HAP-1 (cell line): ENCODE measurements at regions not wholly inside any gene's neighbourhood (a gene's known extent, or its start where the extent isn't known, plus 50 kb on each side); places are given as distances from the start of the nearest gene placed in this dataset.

Experiments used
- DNase-seq, 2 experiments: peaks; one replicate each; pipeline ENCODE4 v3.0.0-alpha.2; 2016 to 2020; ENCODE audit warnings: low spot score in 2 of 2
- H3K27me3 ChIP-seq: fragments of 250-450 bp; sonication (Bioruptor Pico); 2 replicates; pipeline ENCODE4 v1.5.1; 2020; ENCODE audit warnings: low read depth, mild to moderate bottlenecking, moderate library complexity
- H3K36me3 ChIP-seq: fragments of 250-450 bp; sonication (Bioruptor Pico); replicated peaks from 2 replicates; pipeline ENCODE4 v1.5.1; 2020; ENCODE audit warnings: mild to moderate bottlenecking
- H3K4me1 ChIP-seq: fragments of 250-450 bp; sonication (Bioruptor Pico); 2 replicates; pipeline ENCODE4 v1.5.1; 2020; ENCODE audit warnings: mild to moderate bottlenecking
- H3K4me3 ChIP-seq: fragments of 250-450 bp; sonication (Bioruptor Pico); 2 replicates; pipeline ENCODE4 v1.5.1; 2020; ENCODE audit warnings: mild to moderate bottlenecking, moderate library complexity
- H3K9me3 ChIP-seq: fragments of 250-450 bp; sonication (Bioruptor Pico); 2 replicates; pipeline ENCODE4 v1.5.1; 2020; ENCODE audit warnings: mild to moderate bottlenecking, moderate library complexity
- in situ Hi-C: fragments of 300-500 bp; cut with MboI; formaldehyde crosslinking; loops from 3 replicates; pipeline ENCODE4 v1.14.3; 2020; ENCODE audit warnings: low sequenced_read_pairs, inconsistent platforms, mixed read lengths

GRCh38 chr10:94075506-94075905, 81.8 kb downstream of the PLCE1 start:
- no peaks in the 10 kb centered on the region for H3K4me1 ChIP-seq
- in situ Hi-C loops: no loop called here
- H3K27me3 ChIP-seq: no peaks in the 10 kb centered on the region
- H3K9me3 ChIP-seq: no peaks in the 10 kb centered on the region
- H3K4me3 ChIP-seq: no peak overlapping the region
- no peak for DNase-seq
- H3K36me3 ChIP-seq: no peaks in the 10 kb centered on the region

GRCh38 chr10:94076325-94076841, 82.7 kb downstream of the PLCE1 start:
- DNase-seq: no peak
- H3K4me3 ChIP-seq: no peak overlapping the region
- in situ Hi-C loops: no loop called here
- no peaks in the 10 kb centered on the region for H3K9me3 ChIP-seq
- no peaks in the 10 kb centered on the region for H3K36me3 ChIP-seq
- H3K27me3 ChIP-seq: no peaks in the 10 kb centered on the region
- H3K4me1 ChIP-seq: no peaks in the 10 kb centered on the region

GRCh38 chr10:94077042-94077441, 83.3 kb downstream of the PLCE1 start:
- no peak overlapping the region for H3K4me3 ChIP-seq
- in situ Hi-C loops: no loop called here

GRCh38 chr10:94080108-94080507, 86.4 kb downstream of the PLCE1 start:
- DNase-seq: no peak
- Histone ChIP-seq H3K4me3 (no peak overlapping the region), H3K27me3 (no peaks in the 10 kb centered on the region), H3K36me3 (no peaks in the 10 kb centered on the region), H3K9me3 (no peaks in the 10 kb centered on the region), H3K4me1 (no peaks in the 10 kb centered on the region)
- in situ Hi-C loops: no loop called here

More at GRCh38 chr10:94077042-94077441, 83.3 kb downstream of the PLCE1 start:
- Histone ChIP-seq H3K4me1 (no peaks in the 10 kb centered on the region), H3K27me3 (no peaks in the 10 kb centered on the region), H3K9me3 (no peaks in the 10 kb centered on the region), H3K36me3 (no peaks in the 10 kb centered on the region)
- no peak for DNase-seq

- no peak for DNase-seq
- H3K36me3 ChIP-seq: no peaks in the 10 kb centered on the region
- no peak overlapping the region for H3K4me3 ChIP-seq
- in situ Hi-C loops: no loop called here
- H3K9me3 ChIP-seq: no peaks in the 10 kb centered on the region
- H3K4me1 ChIP-seq: no peaks in the 10 kb centered on the region
- no peaks in the 10 kb centered on the region for H3K27me3 ChIP-seq
These were observed 90.0 kb downstream of the PLCE1 start for GRCh38 chr10:94083662-94084265.

- Histone ChIP-seq H3K4me1 (no peaks in the 10 kb centered on the region; the same call in 1 of the 2 replicates), H3K36me3 (no peaks in the 10 kb centered on the region), H3K27me3 (no peaks in the 10 kb centered on the region), H3K9me3 (no peaks in the 10 kb centered on the region), H3K4me3 (no peak overlapping the region)
- in situ Hi-C loops: no loop called here
- no peak for DNase-seq
These were observed 90.6 kb downstream of the PLCE1 start for GRCh38 chr10:94084344-94084743.

GRCh38 chr10:94085288-94085687, 91.6 kb downstream of the PLCE1 start:
- no peaks in the 10 kb centered on the region for H3K36me3 ChIP-seq
- no peaks in the 10 kb centered on the region for H3K9me3 ChIP-seq
- no peak for DNase-seq
- no peak overlapping the region for H3K4me3 ChIP-seq
- H3K4me1 ChIP-seq: no peaks in the 10 kb centered on the region; the same call in 1 of the 2 replicates
- H3K27me3 ChIP-seq: no peaks in the 10 kb centered on the region
- in situ Hi-C loops: no loop called here

- no peak overlapping the region for H3K4me3 ChIP-seq
- in situ Hi-C loops: no loop called here
- H3K27me3 ChIP-seq: no peaks in the 10 kb centered on the region
- no peak for DNase-seq
- no peaks in the 10 kb centered on the region; the same call in 1 of the 2 replicates for H3K4me1 ChIP-seq
- no peaks in the 10 kb centered on the region for H3K9me3 ChIP-seq
- no peaks in the 10 kb centered on the region for H3K36me3 ChIP-seq
These were observed 92.2 kb downstream of the PLCE1 start for GRCh38 chr10:94085766-94086437.

GRCh38 chr10:94088926-94089381, 95.2 kb downstream of the PLCE1 start:
- in situ Hi-C loops: no loop called here
- Histone ChIP-seq H3K4me3 (no peak overlapping the region), H3K4me1 (no peaks in the 10 kb centered on the region; the same call in 1 of the 2 replicates), H3K27me3 (no peaks in the 10 kb centered on the region), H3K9me3 (no peaks in the 10 kb centered on the region), H3K36me3 (no peaks in the 10 kb centered on the region)
- DNase-seq: no peak

GRCh38 chr10:94091649-94092048, 97.9 kb downstream of the PLCE1 start:
- Histone ChIP-seq H3K4me1 (no peaks in the 10 kb centered on the region; the same call in 1 of the 2 replicates), H3K36me3 (no peaks in the 10 kb centered on the region), H3K9me3 (no peaks in the 10 kb centered on the region), H3K27me3 (no peaks in the 10 kb centered on the region), H3K4me3 (no peak overlapping the region)
- DNase-seq: no peak
- in situ Hi-C loops: no loop called here

- H3K4me3 ChIP-seq: no peak overlapping the region
- H3K9me3 ChIP-seq: no peaks in the 10 kb centered on the region
- DNase-seq: no peak
- H3K27me3 ChIP-seq: no peaks in the 10 kb centered on the region
- no peaks in the 10 kb centered on the region; the same call in 1 of the 2 replicates for H3K4me1 ChIP-seq
- in situ Hi-C loops: no loop called here
- no peaks in the 10 kb centered on the region for H3K36me3 ChIP-seq
These were observed 99.1 kb downstream of the PLCE1 start for GRCh38 chr10:94092848-94093247.

GRCh38 chr10:94093286-94093905, 99.7 kb downstream of the PLCE1 start:
- H3K27me3 ChIP-seq: no peaks in the 10 kb centered on the region
- in situ Hi-C loops: no loop called here
- H3K4me3 ChIP-seq: no peak overlapping the region
- no peaks in the 10 kb centered on the region; the same call in 1 of the 2 replicates for H3K4me1 ChIP-seq
- no peaks in the 10 kb centered on the region for H3K36me3 ChIP-seq
- no peak for DNase-seq
- H3K9me3 ChIP-seq: no peaks in the 10 kb centered on the region

GRCh38 chr10:94094540-94094939, 100.8 kb downstream of the PLCE1 start:
- Histone ChIP-seq H3K36me3 (no peaks in the 10 kb centered on the region), H3K9me3 (no peaks in the 10 kb centered on the region), H3K4me3 (no peak overlapping the region), H3K4me1 (no peaks in the 10 kb centered on the region), H3K27me3 (no peaks in the 10 kb centered on the region)
- in situ Hi-C loops: no loop called here
- no peak for DNase-seq

- Histone ChIP-seq H3K4me1 (no peaks in the 10 kb centered on the region), H3K36me3 (no peaks in the 10 kb centered on the region), H3K9me3 (no peaks in the 10 kb centered on the region), H3K27me3 (no peaks in the 10 kb centered on the region), H3K4me3 (no peak overlapping the region)
- in situ Hi-C loops: no loop called here
- no peak for DNase-seq
These were observed 103.9 kb downstream of the PLCE1 start for GRCh38 chr10:94097656-94098055.
